ENCODE measurements at regions not wholly inside any gene's neighbourhood (a gene's known extent, or its start where the extent isn't known, plus 50 kb on each side); places are given as distances from the start of the nearest gene placed in this dataset.

GRCh38 chr9:106600955-106601560, 261.9 kb upstream of the ZNF462 start:
- Histone ChIP-seq H3K4me3 (ENCODE audit: low read depth in 1 of 2, low read length in 2 of 2) (no peak overlapping the region), H3K4me1 (ENCODE audit: insufficient read depth, low read length) (no peaks in the 10 kb centered on the region), H2AFZ (ENCODE audit: low read depth, low read length) (no peak overlapping the region), H3K9ac (ENCODE audit: low read depth, low read length) (no peak overlapping the region), H4K20me1 (ENCODE audit: insufficient read depth, low read length) (no peaks in the 10 kb centered on the region), H3K4me2 (ENCODE audit: insufficient read depth, low read length) (no peak overlapping the region), H3K36me3 (ENCODE audit: insufficient read depth, low read length) (no peaks in the 10 kb centered on the region), H3K27ac (ENCODE audit: low read length) (no peak overlapping the region), H3K27me3 (ENCODE audit: insufficient read depth, low read length, poor library complexity) (no peaks in the 10 kb centered on the region), H3K79me2 (ENCODE audit: insufficient read depth, low read length) (no peaks in the 10 kb centered on the region), H3K9me3 (ENCODE audit: insufficient read depth, low read length, severe bottlenecking) (no peaks in the 10 kb centered on the region)
- TF ChIP-seq EZH2 (IDR thresholded peaks at IDR 0.05; ENCODE audit: borderline replicate concordance, low read depth, low read length, severe bottlenecking) = no peak
- TF ChIP-seq CTCF (IDR thresholded peaks at IDR 0.05; ENCODE audit: borderline replicate concordance, extremely low read depth, low read length, poor library complexity, severe bottlenecking) = no peak
- ATAC-seq (ENCODE audit: insufficient read depth, low read depth) (no peak), DNase-seq (no peak)

GRCh38 chr9:106602344-106602743, 260.6 kb upstream of the ZNF462 start:
- no peaks in the 10 kb centered on the region for H3K9me3 ChIP-seq (ENCODE audit: insufficient read depth, low read length, severe bottlenecking)
- no peaks in the 10 kb centered on the region for H3K36me3 ChIP-seq (ENCODE audit: insufficient read depth, low read length)
- H3K9ac ChIP-seq (ENCODE audit: low read depth, low read length) = no peak overlapping the region
- H3K4me3 ChIP-seq (ENCODE audit: low read depth in 1 of 2, low read length in 2 of 2) = no peak overlapping the region
- no peak for ATAC-seq (ENCODE audit: insufficient read depth, low read depth)
- H3K27me3 ChIP-seq (ENCODE audit: insufficient read depth, low read length, poor library complexity) = no peaks in the 10 kb centered on the region
- TF ChIP-seq CTCF (IDR thresholded peaks at IDR 0.05; ENCODE audit: borderline replicate concordance, extremely low read depth, low read length, poor library complexity, severe bottlenecking) (no peak), EZH2 (IDR thresholded peaks at IDR 0.05; ENCODE audit: borderline replicate concordance, low read depth, low read length, severe bottlenecking) (no peak)
- no peak overlapping the region for H3K4me2 ChIP-seq (ENCODE audit: insufficient read depth, low read length)
- no peaks in the 10 kb centered on the region for H4K20me1 ChIP-seq (ENCODE audit: insufficient read depth, low read length)
- no peak overlapping the region for H3K27ac ChIP-seq (ENCODE audit: low read length)
- no peaks in the 10 kb centered on the region for H3K4me1 ChIP-seq (ENCODE audit: insufficient read depth, low read length)
- no peaks in the 10 kb centered on the region for H3K79me2 ChIP-seq (ENCODE audit: insufficient read depth, low read length)
- no peak overlapping the region for H2AFZ ChIP-seq (ENCODE audit: low read depth, low read length)
- no peak for DNase-seq

GRCh38 chr9:106613250-106613737, 249.7 kb upstream of the ZNF462 start:
- Histone ChIP-seq H3K79me2 (ENCODE audit: insufficient read depth, low read length) (no peaks in the 10 kb centered on the region), H3K4me3 (ENCODE audit: low read depth in 1 of 2, low read length in 2 of 2) (no peak overlapping the region), H2AFZ (ENCODE audit: low read depth, low read length) (no peak overlapping the region), H3K4me1 (ENCODE audit: insufficient read depth, low read length) (no peaks in the 10 kb centered on the region), H3K36me3 (ENCODE audit: insufficient read depth, low read length) (no peaks in the 10 kb centered on the region), H3K9ac (ENCODE audit: low read depth, low read length) (no peak overlapping the region), H4K20me1 (ENCODE audit: insufficient read depth, low read length) (no peaks in the 10 kb centered on the region), H3K27me3 (ENCODE audit: insufficient read depth, low read length, poor library complexity) (no peaks in the 10 kb centered on the region), H3K4me2 (ENCODE audit: insufficient read depth, low read length) (no peak overlapping the region), H3K27ac (ENCODE audit: low read length) (no peak overlapping the region), H3K9me3 (ENCODE audit: insufficient read depth, low read length, severe bottlenecking) (no peaks in the 10 kb centered on the region)
- TF ChIP-seq EZH2 (IDR thresholded peaks at IDR 0.05; ENCODE audit: borderline replicate concordance, low read depth, low read length, severe bottlenecking) (no peak), CTCF (IDR thresholded peaks at IDR 0.05; ENCODE audit: borderline replicate concordance, extremely low read depth, low read length, poor library complexity, severe bottlenecking) (no peak)
- no peak for ATAC-seq (ENCODE audit: insufficient read depth, low read depth)
- DNase-seq = no peak

Measured in DND-41 (cell line).